Germinal center (tissue), 1 donor: ENCODE measurements at regions not wholly inside any gene's neighbourhood (a gene's known extent, or its start where the extent isn't known, plus 50 kb on each side); places are given as distances from the start of the nearest gene placed in this dataset.

ENCODE experiments used
- DNase-seq: peaks from one replicate; pipeline ENCODE4 v3.0.0; 2012; ENCODE audit warnings: mixed read lengths, low spot score

DNA sequence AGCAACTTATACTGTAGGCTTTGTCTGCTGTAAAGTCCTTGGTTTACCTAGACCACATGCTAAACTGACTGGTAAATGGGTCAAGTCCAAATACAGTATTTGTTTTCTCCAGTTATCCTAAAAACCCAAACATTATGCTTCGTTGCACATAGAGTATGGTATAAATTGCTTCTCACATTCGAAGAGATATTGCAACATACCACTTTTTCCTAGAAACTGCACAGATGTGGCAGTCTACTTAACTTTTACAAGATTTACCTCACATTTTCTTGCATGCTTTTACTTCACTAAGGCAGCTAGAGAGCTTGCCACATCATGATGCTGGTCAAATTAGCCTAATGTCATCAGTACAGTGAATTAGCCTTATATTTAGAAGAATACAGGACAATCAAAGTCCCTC lies 66.0 kb upstream of the SCN7A start:
- no peak for DNase-seq

GRCh38 chr2:166550923-166551322 lies 56.9 kb upstream of the SCN7A start:
- DNase-seq, result no peak

DNA sequence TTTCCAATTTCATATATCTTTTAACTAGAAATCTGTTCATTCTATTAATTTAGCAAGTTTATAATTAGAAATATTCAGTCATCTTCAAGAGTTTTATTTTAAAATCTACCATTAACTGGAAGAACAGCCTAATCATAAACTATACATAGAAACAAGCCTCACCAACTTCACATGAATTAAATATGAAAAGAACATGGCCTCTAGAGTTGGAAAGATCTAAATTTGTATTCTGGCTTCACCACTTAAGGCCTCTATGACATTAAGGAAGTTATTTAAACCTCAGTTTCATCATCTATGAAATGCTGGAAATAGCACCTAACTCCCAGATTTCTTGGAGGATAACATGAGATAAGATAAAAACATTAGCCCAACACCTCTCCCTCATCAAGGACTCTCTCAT lies 51.4 kb upstream of the SCN7A start:
- no peak for DNase-seq
